Hematopoietic multipotent progenitor cell treated with erythropoietin and hydrocortisone succinate and interleukin-3 and kit ligand, for 8 days (in vitro differentiated cells): ENCODE measurements at regions not wholly inside any gene's neighbourhood (a gene's known extent, or its start where the extent isn't known, plus 50 kb on each side); places are given as distances from the start of the nearest gene placed in this dataset.
"Not testable (repeated sequence)": the region's sequence is repeated elsewhere in the genome, so short reads cannot be mapped to it uniquely, and the experiment has no call there.

Experiments
- DNase-seq: peaks from one replicate; pipeline ENCODE4 v3.0.0-alpha.2; 2015

- no peak for DNase-seq
Measured at GRCh38 chrX:3435057-3435456, 88.6 kb upstream of the MXRA5 start.

- no peak for DNase-seq
Measured at GRCh38 chrX:3428792-3429191, 82.3 kb upstream of the MXRA5 start.

GRCh38 chrX:3426552-3426951 is 80.1 kb upstream of the MXRA5 start:
- no peak for DNase-seq

GRCh38 chrX:3425031-3425430 is 78.6 kb upstream of the MXRA5 start:
- DNase-seq: no peak

- no peak for DNase-seq
Measured at GRCh38 chrX:3420316-3420715, 73.9 kb upstream of the MXRA5 start.

GRCh38 chrX:3415011-3415410 is 68.6 kb upstream of the MXRA5 start:
- no peak for DNase-seq

- DNase-seq: not testable (repeated sequence)
Measured at GRCh38 chrX:3411626-3412025, 65.2 kb upstream of the MXRA5 start.

GRCh38 chrX:3409936-3410335 is 63.5 kb upstream of the MXRA5 start:
- DNase-seq: not testable (repeated sequence)

GRCh38 chrX:3407781-3408180 is 61.3 kb upstream of the MXRA5 start:
- DNase-seq: no peak

GRCh38 chrX:3407121-3407520 is 60.7 kb upstream of the MXRA5 start:
- DNase-seq: no peak

GRCh38 chrX:3403748-3404147 is 57.3 kb upstream of the MXRA5 start:
- DNase-seq: no peak
